Right atrium auricular region (tissue), 2 donors: ENCODE measurements at regions not wholly inside any gene's neighbourhood (a gene's known extent, or its start where the extent isn't known, plus 50 kb on each side); places are given as distances from the start of the nearest gene placed in this dataset.

Experiments used
- DNase-seq: peaks from one replicate; pipeline ENCODE4 v3.0.0-alpha.2; 2019; ENCODE audit warnings: low spot score
- H3K27ac ChIP-seq, 2 donors: fragments of 200-600 bp; sonication (generic); 1 replicate in 1 of 2; 2 replicates in 1 of 2; pipeline ENCODE4 v1.5.1; 2016 to 2019
- H3K27me3 ChIP-seq, 2 donors: fragments of 200-600 bp; sonication (generic); one replicate each; pipeline versions ENCODE4 v1.5.1 to v1.6.0; 2017 to 2019
- H3K36me3 ChIP-seq: fragments of 200-600 bp; sonication (generic); one replicate; pipeline ENCODE4 v1.5.1; 2016
- H3K4me1 ChIP-seq, 2 donors: fragments of 200-600 bp; sonication (generic); one replicate each; pipeline versions ENCODE4 v1.5.1 to v1.6.0; 2017 to 2019
- H3K4me3 ChIP-seq, 2 donors: fragments of 200-600 bp; sonication (generic); 1 replicate in 1 of 2; 2 replicates in 1 of 2; pipeline ENCODE4 v1.5.1; 2017 to 2019; ENCODE audit warnings: mild to moderate bottlenecking in 1 of 2, moderate library complexity in 1 of 2
- H3K9me3 ChIP-seq, 2 donors: fragments of 200-600 bp; sonication (generic); one replicate each; pipeline ENCODE4 v1.5.1; 2019
- CTCF ChIP-seq, 2 donors: fragments of 200-600 bp; sonication (generic); IDR thresholded peaks; one replicate each; pipeline ENCODE4 v1.5.1; 2019; ENCODE audit warnings: antibody characterized with exemption in 2 of 2

- no peak overlapping the region for H3K4me3 ChIP-seq
- no peaks in the 10 kb centered on the region for H3K4me1 ChIP-seq
- H3K9me3 ChIP-seq, result no peaks in the 10 kb centered on the region
- no peaks in the 10 kb centered on the region for H3K36me3 ChIP-seq
- H3K27me3 ChIP-seq, result no peaks in the 10 kb centered on the region
- no peak for DNase-seq
- no peak overlapping the region for H3K27ac ChIP-seq
- no peak for TF ChIP-seq CTCF (IDR thresholded peaks at IDR 0.05)
These were observed 102.9 kb downstream of the LRRN1 start for GRCh38 chr3:3902161-3902560.

- Histone ChIP-seq H3K4me1 (no peaks in the 10 kb centered on the region), H3K4me3 (no peak overlapping the region), H3K27ac (no peak overlapping the region), H3K9me3 (no peaks in the 10 kb centered on the region), H3K36me3 (no peaks in the 10 kb centered on the region), H3K27me3 (no peaks in the 10 kb centered on the region)
- TF ChIP-seq CTCF (IDR thresholded peaks at IDR 0.05), result no peak
- no peak for DNase-seq
These were observed 106.9 kb downstream of the LRRN1 start for GRCh38 chr3:3906171-3906570.

GRCh38 chr3:3907023-3907422, 107.8 kb downstream of the LRRN1 start:
- no peak overlapping the region for H3K27ac ChIP-seq
- H3K27me3 ChIP-seq, result no peaks in the 10 kb centered on the region
- no peaks in the 10 kb centered on the region for H3K4me1 ChIP-seq
- no peak for TF ChIP-seq CTCF (IDR thresholded peaks at IDR 0.05)
- no peak for DNase-seq
- no peak overlapping the region for H3K4me3 ChIP-seq
- no peaks in the 10 kb centered on the region for H3K9me3 ChIP-seq
- H3K36me3 ChIP-seq, result no peaks in the 10 kb centered on the region

DNA sequence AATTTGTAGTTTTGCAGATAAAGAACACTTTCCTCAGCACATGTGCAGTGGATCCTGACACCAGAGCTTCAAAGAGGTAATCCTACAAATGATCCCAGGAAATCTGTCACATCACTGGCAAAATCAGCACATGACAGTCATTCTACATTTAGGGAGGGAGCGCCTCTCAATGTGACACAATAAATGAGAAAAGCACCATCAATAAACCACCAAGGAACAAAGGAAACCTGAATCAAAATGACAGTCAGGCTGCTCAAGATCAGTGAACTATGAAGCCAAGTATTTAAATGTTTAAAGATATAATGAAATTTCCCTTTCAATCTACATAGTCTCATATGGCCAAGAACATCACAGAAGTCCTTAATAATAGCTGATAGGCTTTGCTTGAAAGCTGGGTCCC, 119.5 kb downstream of the LRRN1 start:
- Histone ChIP-seq H3K27me3 (no peaks in the 10 kb centered on the region), H3K9me3 (no peaks in the 10 kb centered on the region), H3K36me3 (no peaks in the 10 kb centered on the region), H3K4me1 (no peaks in the 10 kb centered on the region), H3K4me3 (no peak overlapping the region), H3K27ac (no peak overlapping the region)
- no peak for TF ChIP-seq CTCF (IDR thresholded peaks at IDR 0.05)
- DNase-seq, result no peak

DNA sequence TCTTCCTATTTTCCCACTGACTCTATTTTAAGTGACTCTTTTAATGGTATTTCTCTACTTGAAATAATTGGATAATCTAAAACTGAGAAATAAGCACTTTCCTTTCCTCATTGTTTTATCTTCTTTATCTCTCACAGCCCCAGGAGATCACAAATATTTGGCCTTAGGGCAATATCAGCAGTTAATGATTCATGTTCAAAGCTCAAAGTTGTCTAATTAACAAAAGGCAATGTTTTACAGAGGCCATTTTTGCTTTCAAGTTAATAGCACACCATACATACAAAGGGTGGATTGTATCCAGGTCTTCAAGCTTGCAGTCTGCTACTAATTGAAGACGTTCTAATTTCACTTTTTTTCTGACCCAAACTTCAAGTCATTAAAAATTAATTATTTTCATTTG, 120.1 kb downstream of the LRRN1 start:
- H3K36me3 ChIP-seq, result no peaks in the 10 kb centered on the region
- no peak for TF ChIP-seq CTCF (IDR thresholded peaks at IDR 0.05)
- H3K4me1 ChIP-seq, result no peaks in the 10 kb centered on the region
- H3K4me3 ChIP-seq, result no peak overlapping the region
- no peaks in the 10 kb centered on the region for H3K9me3 ChIP-seq
- no peak overlapping the region for H3K27ac ChIP-seq
- no peaks in the 10 kb centered on the region for H3K27me3 ChIP-seq
- DNase-seq, result no peak

GRCh38 chr3:3923619-3924018, 124.4 kb downstream of the LRRN1 start:
- Histone ChIP-seq H3K4me3 (no peak overlapping the region), H3K9me3 (no peaks in the 10 kb centered on the region), H3K27ac (no peak overlapping the region), H3K36me3 (no peaks in the 10 kb centered on the region), H3K4me1 (no peaks in the 10 kb centered on the region), H3K27me3 (no peaks in the 10 kb centered on the region)
- DNase-seq, result no peak
- no peak for TF ChIP-seq CTCF (IDR thresholded peaks at IDR 0.05)
